Fibroblast of lung (primary cell): ENCODE measurements at regions not wholly inside any gene's neighbourhood (a gene's known extent, or its start where the extent isn't known, plus 50 kb on each side); places are given as distances from the start of the nearest gene placed in this dataset.

Source experiments
- CTCF ChIP-seq, 2 donors: IDR thresholded peaks in 1 of 2; conservative IDR thresholded peaks in 1 of 2; 1 replicate in 1 of 2; 2 replicates in 1 of 2; pipeline ENCODE4 v1.5.1; 2011 to 2012; ENCODE audit warnings: low read length in 2 of 2, control low read depth in 1 of 2, inconsistent platforms in 1 of 2, low read depth in 1 of 2, mild to moderate bottlenecking in 1 of 2
- EZH2 ChIP-seq: IDR thresholded peaks from 2 replicates; pipeline ENCODE4 v1.5.1; 2012; ENCODE audit warnings: low read length, control low read depth, mild to moderate bottlenecking; ENCODE audit errors: missing control alignments

- TF ChIP-seq CTCF (conservative IDR thresholded peaks at IDR 0.05 in 1 of 2, IDR thresholded peaks at IDR 0.05 in 1 of 2; ENCODE audit: low read depth in 1 of 2, low read length in 2 of 2) (no peak), EZH2 (no peak)
These were observed 195.6 kb downstream of the PIK3R1 start for GRCh38 chr5:68411161-68411560.
